Naive thymus-derived CD4-positive, alpha-beta T cell (primary cell): ENCODE measurements at regions not wholly inside any gene's neighbourhood (a gene's known extent, or its start where the extent isn't known, plus 50 kb on each side); places are given as distances from the start of the nearest gene placed in this dataset.
"Not testable (repeated sequence)": the region's sequence is repeated elsewhere in the genome, so short reads cannot be mapped to it uniquely, and the experiment has no call there.

Experiments
- ATAC-seq: fragments of 150-1000 bp; cut with Tn5 transposase; 2 replicates; pipeline ENCODE4 v1.10.0; 2021; ENCODE audit warnings: mild to moderate bottlenecking, moderate library complexity
- CTCF ChIA-PET: fragments of 350-600 bp; sonication (Branson Sonifier 250); formaldehyde crosslinking; loops from one replicate; lab custom pipeline; 2021; ENCODE audit warnings: antibody characterized with exemption; lab: Charles Lee
- POLR2A ChIA-PET: fragments of 350-600 bp; sonication (Branson Sonifier 250); formaldehyde crosslinking; loops from one replicate; lab custom pipeline; 2021; ENCODE audit warnings: antibody characterized with exemption, inconsistent platforms; lab: Charles Lee
- DNase-seq, 9 donors: peaks; one replicate each; pipeline versions ENCODE4 v3.0.0 to v3.0.0-alpha.2; 2020 to 2022; ENCODE audit warnings: mixed read lengths in 1 of 9
- H3K27ac ChIP-seq: one replicate; pipeline ENCODE4 v1.7.0; 2013; ENCODE audit warnings: mild to moderate bottlenecking, low read depth, low read length, moderate library complexity
- H3K27me3 ChIP-seq, 2 donors: one replicate each; pipeline ENCODE4 v1.7.0; 2013; ENCODE audit warnings: low read length in 2 of 2, mild to moderate bottlenecking in 2 of 2, moderate library complexity in 2 of 2; ENCODE audit not compliant: control insufficient read depth in 2 of 2, insufficient read depth in 2 of 2
- H3K36me3 ChIP-seq, 3 experiments: 1 replicate in 2 of 3; 2 replicates in 1 of 3; pipeline ENCODE4 v1.7.0; 2013; ENCODE audit warnings: low read length in 3 of 3, mild to moderate bottlenecking in 3 of 3, moderate library complexity in 1 of 3; ENCODE audit not compliant: insufficient read depth in 3 of 3, control insufficient read depth in 2 of 3
- H3K4me1 ChIP-seq, 2 donors: one replicate each; pipeline ENCODE4 v1.7.0; 2013; ENCODE audit warnings: low read length in 2 of 2, mild to moderate bottlenecking in 2 of 2, moderate library complexity in 1 of 2; ENCODE audit not compliant: control insufficient read depth in 2 of 2, insufficient read depth in 2 of 2
- H3K4me3 ChIP-seq: 2 replicates; pipeline ENCODE4 v1.7.0; 2013; ENCODE audit warnings: mild to moderate bottlenecking, low read length
- H3K9me3 ChIP-seq, 3 experiments: 1 replicate in 2 of 3; 2 replicates in 1 of 3; pipeline ENCODE4 v1.7.0; 2013; ENCODE audit warnings: low read length in 3 of 3; ENCODE audit not compliant: control insufficient read depth in 2 of 3
- H3K27ac Mint-ChIP-seq, 9 donors: one replicate each; pipeline ENCODE4 v1.8.0; 2020 to 2022; ENCODE audit warnings: mixed read lengths in 9 of 9, mild to moderate bottlenecking in 8 of 9, moderate library complexity in 5 of 9, inconsistent platforms in 2 of 9
- H3K27me3 Mint-ChIP-seq, 5 donors: one replicate each; pipeline ENCODE4 v1.8.0; 2021 to 2022; ENCODE audit warnings: mixed read lengths in 5 of 5, mild to moderate bottlenecking in 1 of 5
- H3K36me3 Mint-ChIP-seq, 5 donors: one replicate each; pipeline ENCODE4 v1.8.0; 2020 to 2022; ENCODE audit warnings: mixed read lengths in 5 of 5, mild to moderate bottlenecking in 3 of 5, inconsistent platforms in 1 of 5
- H3K4me1 Mint-ChIP-seq, 7 donors: one replicate each; pipeline ENCODE4 v1.8.0; 2020 to 2022; ENCODE audit warnings: mixed read lengths in 7 of 7, mild to moderate bottlenecking in 3 of 7, inconsistent platforms in 1 of 7
- H3K4me3 Mint-ChIP-seq, 10 donors: one replicate each; pipeline ENCODE4 v1.8.0; 2020 to 2022; ENCODE audit warnings: mild to moderate bottlenecking in 10 of 10, mixed read lengths in 10 of 10, moderate library complexity in 6 of 10, inconsistent platforms in 2 of 10
- H3K9me3 Mint-ChIP-seq, 11 donors: one replicate each; pipeline ENCODE4 v1.8.0; 2020 to 2022; ENCODE audit warnings: mixed read lengths in 11 of 11, mild to moderate bottlenecking in 4 of 11, inconsistent platforms in 1 of 11, moderate library complexity in 1 of 11
- intact Hi-C, 2 donors: fragments of 100-400 bp; cut with micrococcal nuclease; formaldehyde crosslinking; loops; one replicate each; pipeline ENCODE4 v1.15.1; 2023

DNA sequence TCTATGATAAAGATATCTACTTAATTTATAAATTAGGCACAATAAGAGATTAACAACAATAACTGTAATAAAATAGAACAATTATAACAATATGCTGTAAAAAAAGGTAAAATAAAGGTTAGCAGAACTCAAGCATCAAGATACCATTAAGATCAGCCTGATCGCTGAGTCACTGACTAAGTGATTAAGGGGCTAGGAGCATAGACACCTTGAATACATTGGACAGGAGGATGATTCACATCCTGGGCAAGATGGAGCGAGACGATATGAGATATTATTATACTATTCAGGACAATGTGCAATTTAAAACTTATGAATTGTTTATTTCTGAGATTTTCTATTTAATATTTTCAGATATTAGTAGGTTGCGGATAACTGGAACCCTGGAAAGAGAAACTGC lies 1277.8 kb upstream of the ZEB2 start:
- no peak for DNase-seq
- Mint-ChIP-seq H3K36me3 (no peaks in the 10 kb centered on the region), H3K4me3 (no peak overlapping the region), H3K4me1 (no peaks in the 10 kb centered on the region), H3K9me3 (peaks cover 0 to 3% (median 0%) of the 10 kb centered on the region in 11 donors), H3K27me3 (no peaks in the 10 kb centered on the region), H3K27ac (no peak overlapping the region)
- H3K36me3 ChIP-seq, result no peaks in the 10 kb centered on the region
- no peaks in the 10 kb centered on the region for H3K9me3 ChIP-seq
- ChIA-PET POLR2A (no interaction called here), CTCF (no interaction called here)
- no peaks in the 10 kb centered on the region for H3K4me1 ChIP-seq
- intact Hi-C loops, result no loop called here
- no peak for ATAC-seq
- no peak overlapping the region for H3K4me3 ChIP-seq
- H3K27ac ChIP-seq, result no peak overlapping the region
- no peaks in the 10 kb centered on the region for H3K27me3 ChIP-seq

DNA sequence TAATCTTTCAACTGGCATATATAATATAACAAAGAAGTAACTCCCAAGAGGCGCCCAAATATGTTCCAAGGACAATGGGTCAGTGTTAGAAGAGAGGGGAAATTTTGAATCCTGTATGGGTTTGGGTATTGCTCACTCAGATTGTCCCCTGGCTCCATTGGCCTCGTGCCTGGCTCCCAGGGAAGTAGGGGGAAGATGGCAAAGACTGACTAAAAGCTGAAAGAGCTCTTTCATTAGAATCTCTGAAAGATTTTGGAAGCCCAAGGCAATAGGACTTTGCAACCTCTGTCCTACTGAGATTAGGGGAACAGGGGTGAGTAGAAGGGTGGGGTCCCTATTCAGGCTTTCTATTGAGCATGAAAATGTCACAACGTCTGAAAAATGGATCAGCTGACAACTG lies 1272.8 kb upstream of the ZEB2 start:
- H3K4me1 Mint-ChIP-seq, result no peaks in the 10 kb centered on the region

DNA sequence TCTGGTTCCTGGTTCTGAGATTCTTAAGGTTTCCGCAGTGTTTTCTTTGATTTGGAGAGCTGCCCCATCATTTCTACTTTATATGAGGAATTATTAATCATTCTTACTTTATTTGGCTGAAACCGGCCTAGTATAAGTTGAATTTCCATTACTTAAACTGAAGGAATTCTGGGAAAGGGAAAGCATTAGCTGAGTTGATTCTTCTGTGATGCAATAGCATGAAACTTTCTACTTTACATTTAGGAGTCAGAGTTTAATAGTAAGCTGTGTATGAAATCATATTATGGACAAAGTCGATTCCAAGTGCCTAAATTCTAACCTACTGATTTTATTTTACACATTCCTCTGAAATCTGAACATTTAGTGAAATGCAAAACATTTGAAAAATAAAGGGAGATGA lies 1269.7 kb upstream of the ZEB2 start:
- Histone ChIP-seq H3K4me3 (no peak overlapping the region), H3K27ac (no peak overlapping the region), H3K36me3 (no peaks in the 10 kb centered on the region), H3K9me3 (no peaks in the 10 kb centered on the region), H3K4me1 (no peaks in the 10 kb centered on the region), H3K27me3 (no peaks in the 10 kb centered on the region)
- no peaks in the 10 kb centered on the region for H3K4me1 Mint-ChIP-seq
- H3K4me3 Mint-ChIP-seq, result no peak overlapping the region
- H3K27ac Mint-ChIP-seq, result no peak overlapping the region
- CTCF ChIA-PET, result no interaction called here
- ATAC-seq (no peak), DNase-seq (no peak)
- peaks cover 0 to 14% (median 5%) of the 10 kb centered on the region in 11 donors for H3K9me3 Mint-ChIP-seq
- intact Hi-C loops, result no loop called here
- POLR2A ChIA-PET, result no interaction called here
- H3K27me3 Mint-ChIP-seq, result no peaks in the 10 kb centered on the region
- H3K36me3 Mint-ChIP-seq, result no peaks in the 10 kb centered on the region

More for the DNA sequence above, 1272.8 kb upstream of the ZEB2 start:
- no peaks in the 10 kb centered on the region for H3K4me1 ChIP-seq
- Mint-ChIP-seq H3K27ac (no peak overlapping the region), H3K36me3 (no peaks in the 10 kb centered on the region), H3K9me3 (peaks cover 0 to 4% (median 2%) of the 10 kb centered on the region in 11 donors), H3K4me3 (no peak overlapping the region), H3K27me3 (no peaks in the 10 kb centered on the region)
- H3K36me3 ChIP-seq, result no peaks in the 10 kb centered on the region
- CTCF ChIA-PET, result interaction anchor here (0.9 kb wide), 1 partner anchor 15 kb away, joined by 3 read pairs; no protein-coding TSS in a partner anchor
- no peak for ATAC-seq
- no peaks in the 10 kb centered on the region for H3K9me3 ChIP-seq
- H3K27ac ChIP-seq, result no peak overlapping the region
- no peaks in the 10 kb centered on the region for H3K27me3 ChIP-seq
- POLR2A ChIA-PET, result no interaction called here
- no peak for DNase-seq
- intact Hi-C loops, result no loop called here
- H3K4me3 ChIP-seq, result no peak overlapping the region

DNA sequence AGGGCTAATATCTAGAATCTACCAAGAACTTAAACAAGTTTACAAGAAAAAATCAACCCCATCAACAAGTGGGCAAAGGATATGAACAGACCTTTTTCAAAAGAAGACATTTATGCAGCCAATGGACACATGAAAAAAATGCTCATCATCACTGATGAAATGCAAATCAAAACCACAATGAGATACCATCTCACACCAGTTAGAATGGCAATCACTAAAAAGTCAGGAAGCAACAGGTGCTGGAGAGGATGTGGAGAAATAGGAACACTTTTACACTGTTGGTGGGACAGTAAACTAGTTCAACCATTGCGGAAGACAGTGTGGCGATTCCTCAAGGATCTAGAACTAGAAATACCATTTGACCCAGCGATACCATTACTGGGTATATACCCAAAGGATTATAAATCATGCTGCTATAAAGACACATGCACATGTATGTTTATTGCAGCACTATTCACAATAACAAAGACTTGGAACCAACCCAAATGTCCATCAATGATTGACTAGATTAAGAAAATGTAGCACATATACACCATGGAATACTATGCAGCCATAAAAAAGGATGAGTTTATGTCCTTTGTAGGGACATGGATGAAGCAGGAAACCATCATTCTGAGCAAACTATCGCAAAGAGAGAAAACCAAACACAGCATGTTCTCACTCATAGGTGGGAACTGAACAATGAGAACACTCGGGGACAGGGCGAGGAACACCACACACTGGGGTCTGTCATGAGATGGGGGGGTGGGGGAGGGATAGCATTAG lies 1267.9 kb upstream of the ZEB2 start:
- H3K4me3 ChIP-seq, intact Hi-C loops, H3K9me3 ChIP-seq, POLR2A ChIA-PET, H3K27ac Mint-ChIP-seq, H3K4me1 Mint-ChIP-seq, CTCF ChIA-PET, H3K27me3 ChIP-seq, H3K27ac ChIP-seq, H3K4me3 Mint-ChIP-seq, H3K36me3 Mint-ChIP-seq, DNase-seq, ATAC-seq, H3K36me3 ChIP-seq, H3K27me3 Mint-ChIP-seq, H3K4me1 ChIP-seq: not testable (repeated sequence)
- H3K9me3 Mint-ChIP-seq, result peaks cover 0 to 17% (median 6%) of the 10 kb centered on the region in 11 donors

DNA sequence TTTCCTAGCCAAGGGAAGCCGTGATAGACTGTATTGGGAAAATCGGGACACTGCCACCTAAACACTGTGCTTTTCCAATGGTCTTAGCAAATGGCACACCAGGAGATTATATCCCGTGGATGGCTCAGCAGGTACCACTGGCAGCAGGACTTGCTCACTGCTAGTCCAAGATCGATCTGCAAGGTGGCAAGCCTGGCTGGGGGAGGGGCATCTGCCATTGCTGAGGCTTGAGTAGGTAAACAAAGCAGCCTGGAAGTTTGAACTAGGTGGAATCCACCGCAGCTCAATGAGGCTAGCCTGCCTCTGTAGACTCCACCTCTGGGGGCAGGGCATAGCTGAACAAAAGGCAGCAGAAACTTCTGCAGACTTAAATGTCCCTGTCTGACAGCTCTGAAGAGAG lies 1262.7 kb upstream of the ZEB2 start:
- peaks cover 0 to 24% (median 6%) of the 10 kb centered on the region in 11 donors for H3K9me3 Mint-ChIP-seq
- CTCF ChIA-PET, H3K4me3 Mint-ChIP-seq, intact Hi-C loops, H3K36me3 ChIP-seq, H3K27ac Mint-ChIP-seq, H3K4me3 ChIP-seq, POLR2A ChIA-PET, H3K4me1 Mint-ChIP-seq, DNase-seq, H3K27me3 Mint-ChIP-seq, H3K36me3 Mint-ChIP-seq, H3K9me3 ChIP-seq, H3K4me1 ChIP-seq, H3K27ac ChIP-seq, ATAC-seq, H3K27me3 ChIP-seq: not testable (repeated sequence)

DNA sequence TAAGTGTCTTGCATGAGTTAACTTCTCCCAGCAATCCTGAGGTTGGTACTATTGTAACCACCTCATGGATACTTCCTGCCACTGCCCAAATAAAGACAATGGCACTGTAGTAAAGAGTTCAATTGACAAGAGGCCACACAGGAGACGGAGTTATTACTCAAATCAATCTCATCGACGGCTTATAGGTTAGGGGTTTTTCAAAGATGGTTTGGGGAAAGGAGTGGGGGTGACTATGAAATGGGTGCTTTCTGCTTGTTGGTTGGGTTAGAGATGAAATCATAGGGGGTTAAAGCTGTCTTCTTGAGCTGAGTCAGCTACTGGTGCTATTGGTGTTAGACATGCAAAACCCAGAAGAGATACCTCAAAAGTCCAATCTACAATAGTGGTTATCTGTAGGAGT lies 1258.0 kb upstream of the ZEB2 start:
- ATAC-seq, result no peak
- POLR2A ChIA-PET, result no interaction called here

DNA sequence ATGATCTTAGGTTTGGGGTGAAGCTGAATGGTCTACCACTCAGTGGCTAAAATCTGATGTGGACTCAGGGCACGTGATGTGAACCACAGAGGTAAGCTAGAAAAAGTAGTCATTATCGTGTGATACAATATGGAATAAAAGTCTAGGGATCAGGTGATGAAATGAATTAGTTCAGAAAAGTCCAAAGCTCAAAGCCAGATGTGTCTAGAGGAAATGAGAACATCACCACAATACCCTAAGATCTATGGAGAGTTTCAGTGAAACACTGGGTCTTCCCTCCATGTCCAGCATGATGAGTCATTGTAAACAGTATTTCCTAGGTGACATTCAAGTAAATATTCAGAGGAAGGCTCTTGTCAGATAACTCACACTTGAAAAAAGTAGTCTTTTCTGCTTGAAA lies 1257.4 kb upstream of the ZEB2 start:
- ATAC-seq (no peak), DNase-seq (no peak)
- no peak overlapping the region for H3K4me3 Mint-ChIP-seq
- ChIA-PET POLR2A (no interaction called here), CTCF (no interaction called here)
- peaks cover 0 to 12% (median 0%) of the 10 kb centered on the region in 11 donors for H3K9me3 Mint-ChIP-seq
- no peaks in the 10 kb centered on the region for H3K27me3 Mint-ChIP-seq
- no peaks in the 10 kb centered on the region for H3K4me1 ChIP-seq
- H3K27ac ChIP-seq, result no peak overlapping the region
- intact Hi-C loops, result no loop called here
- H3K36me3 Mint-ChIP-seq, result no peaks in the 10 kb centered on the region
- no peaks in the 10 kb centered on the region for H3K27me3 ChIP-seq
- H3K4me3 ChIP-seq, result no peak overlapping the region
- no peaks in the 10 kb centered on the region for H3K36me3 ChIP-seq
- no peaks in the 10 kb centered on the region for H3K4me1 Mint-ChIP-seq
- H3K9me3 ChIP-seq, result no peaks in the 10 kb centered on the region
- H3K27ac Mint-ChIP-seq, result no peak overlapping the region

More for the DNA sequence above, 1258.0 kb upstream of the ZEB2 start:
- Mint-ChIP-seq H3K4me1 (no peaks in the 10 kb centered on the region), H3K4me3 (no peak overlapping the region), H3K36me3 (no peaks in the 10 kb centered on the region), H3K9me3 (peaks cover 0 to 12% (median 0%) of the 10 kb centered on the region in 11 donors), H3K27ac (no peak overlapping the region), H3K27me3 (no peaks in the 10 kb centered on the region)
- CTCF ChIA-PET, result interaction anchor here (0.7 to 0.8 kb wide), 2 partner anchors 360 to 370 kb away, joined by 5 to 7 read pairs; no protein-coding TSS in a partner anchor
- no peak for DNase-seq
- no peaks in the 10 kb centered on the region for H3K27me3 ChIP-seq
- H3K36me3 ChIP-seq, result no peaks in the 10 kb centered on the region
- no peak overlapping the region for H3K27ac ChIP-seq
- intact Hi-C loops, result no loop called here
- H3K9me3 ChIP-seq, result no peaks in the 10 kb centered on the region
- H3K4me3 ChIP-seq, result no peak overlapping the region
- no peaks in the 10 kb centered on the region for H3K4me1 ChIP-seq
